IMR-90 (cell line): ENCODE measurements at regions not wholly inside any gene's neighbourhood (a gene's known extent, or its start where the extent isn't known, plus 50 kb on each side); places are given as distances from the start of the nearest gene placed in this dataset.

Experiments used
- ATAC-seq: fragments of 200-7000 bp; cut with Tn5 transposase; 2 replicates; pipeline ENCODE4 v1.9.1; 2020; ENCODE audit warnings: low read depth, mild to moderate bottlenecking, moderate library complexity
- BruUV-seq: library from RNA; stranded (reverse); fragments of 400-500 nt; replicated peaks from 2 replicates; lab custom pipeline; 2021; lab: Mats Ljungman, UMichigan
- CTCF ChIA-PET: fragments of 300-600 bp; formaldehyde crosslinking; extraction: SDS; loops from one replicate; lab custom pipeline; 2021; ENCODE audit warnings: antibody characterized with exemption; lab: Yijun Ruan, JAX
- POLR2A ChIA-PET: fragments of 300-600 bp; sonication (Branson Sonifier 250); formaldehyde crosslinking; loops from one replicate; lab custom pipeline; 2022; ENCODE audit warnings: antibody characterized with exemption; ENCODE audit not compliant: unreplicated experiment; lab: Charles Lee
- DNase-seq: peaks from one replicate; pipeline ENCODE4 v3.0.0; 2013
- H2AFZ ChIP-seq: replicated peaks from 2 replicates; pipeline ENCODE3; 2013; ENCODE audit warnings: low read length, mild to moderate bottlenecking; ENCODE audit not compliant: poor library complexity
- H2AK5ac ChIP-seq: 2 replicates; pipeline ENCODE4 v1.6.1; 2013; ENCODE audit warnings: low read depth, low read length, inconsistent platforms
- H2AK9ac ChIP-seq: replicated peaks from 2 replicates; pipeline ENCODE3; 2013; ENCODE audit warnings: mild to moderate bottlenecking, low read depth, low read length, moderate library complexity; ENCODE audit not compliant: poor library complexity
- H2BK120ac ChIP-seq: 2 replicates; pipeline ENCODE4 v1.6.1; 2013; ENCODE audit warnings: low read depth, low read length, inconsistent platforms
- H2BK15ac ChIP-seq: 3 replicates; pipeline ENCODE4 v1.6.1; 2013; ENCODE audit warnings: low read depth, low read length, inconsistent platforms
- H2BK20ac ChIP-seq: 2 replicates; pipeline ENCODE4 v1.6.1; 2013; ENCODE audit warnings: low read depth, mild to moderate bottlenecking, inconsistent platforms, low read length, moderate library complexity
- H2BK5ac ChIP-seq: 2 replicates; pipeline ENCODE4 v1.6.1; 2013; ENCODE audit warnings: mild to moderate bottlenecking, low read depth, low read length, inconsistent platforms; ENCODE audit not compliant: poor library complexity, severe bottlenecking
- H3K14ac ChIP-seq: replicated peaks from 2 replicates; pipeline ENCODE4 v1.6.1; 2013; ENCODE audit warnings: low read depth, low read length, inconsistent platforms
- H3K18ac ChIP-seq: 2 replicates; pipeline ENCODE4 v1.6.1; 2013; ENCODE audit warnings: low read depth, low read length, control low read depth
- H3K23ac ChIP-seq: 2 replicates; pipeline ENCODE4 v1.6.1; 2013; ENCODE audit warnings: low read depth, low read length, inconsistent platforms
- H3K27ac ChIP-seq: 2 replicates; pipeline ENCODE4 v1.5.1; 2013; ENCODE audit warnings: mild to moderate bottlenecking, control low read depth, low read length; ENCODE audit not compliant: insufficient read depth
- H3K27me3 ChIP-seq: 2 replicates; pipeline ENCODE4 v1.6.1; 2013; ENCODE audit warnings: low read length; ENCODE audit not compliant: control insufficient read depth, insufficient read depth
- H3K36me3 ChIP-seq: 2 replicates; pipeline ENCODE4 v1.6.1; 2013; ENCODE audit warnings: low read length, mixed read lengths; ENCODE audit not compliant: control insufficient read depth, insufficient read depth
- H3K4ac ChIP-seq: 2 replicates; pipeline ENCODE4 v1.6.1; 2013; ENCODE audit warnings: low read depth, low read length, inconsistent platforms
- H3K4me1 ChIP-seq: 2 replicates; pipeline ENCODE4 v1.6.1; 2013; ENCODE audit warnings: low read length, mixed read lengths; ENCODE audit not compliant: control insufficient read depth, insufficient read depth
- H3K4me2 ChIP-seq: 2 replicates; pipeline ENCODE4 v1.6.1; 2013; ENCODE audit warnings: low read depth, mild to moderate bottlenecking, control low read depth, low read length, moderate library complexity
- H3K4me3 ChIP-seq: 2 replicates; pipeline ENCODE4 v1.5.1; 2013; ENCODE audit warnings: low read depth, mild to moderate bottlenecking, control low read depth, low read length, moderate library complexity; ENCODE audit not compliant: insufficient read depth
- H3K56ac ChIP-seq: 2 replicates; pipeline ENCODE4 v1.6.1; 2013; ENCODE audit warnings: low read length, inconsistent platforms; ENCODE audit not compliant: insufficient read depth; ENCODE audit errors: extremely low read depth
- H3K79me1 ChIP-seq, 2 experiments: 2 replicates each; pipeline ENCODE4 v1.6.1; 2013; ENCODE audit warnings: low read length in 2 of 2, inconsistent platforms in 1 of 2, low read depth in 1 of 2
- H3K9ac ChIP-seq: 2 replicates; pipeline ENCODE4 v1.6.1; 2013; ENCODE audit warnings: low read depth, low read length, control low read depth
- H3K9me1 ChIP-seq: 2 replicates; pipeline ENCODE4 v1.6.1; 2013; ENCODE audit warnings: low read length, inconsistent platforms; ENCODE audit not compliant: insufficient read depth
- H3K9me3 ChIP-seq: 2 replicates; pipeline ENCODE4 v1.6.1; 2013; ENCODE audit warnings: low read length; ENCODE audit not compliant: control insufficient read depth, insufficient read depth
- H4K20me1 ChIP-seq: 2 replicates; pipeline ENCODE4 v1.6.1; 2013; ENCODE audit warnings: low read length, inconsistent platforms; ENCODE audit not compliant: insufficient read depth
- H4K5ac ChIP-seq: 2 replicates; pipeline ENCODE4 v1.6.1; 2013; ENCODE audit warnings: mild to moderate bottlenecking, low read depth, low read length, control low read depth
- H4K8ac ChIP-seq, 2 experiments: 2 replicates each; pipeline ENCODE4 v1.6.1; 2013; ENCODE audit warnings: low read depth in 2 of 2, low read length in 2 of 2, control low read depth in 1 of 2, inconsistent platforms in 1 of 2
- H4K91ac ChIP-seq: 2 replicates; pipeline ENCODE4 v1.6.1; 2013; ENCODE audit warnings: low read depth, low read length, inconsistent platforms; ENCODE audit not compliant: insufficient read depth
- BHLHE40 ChIP-seq: fragments of 150-350 bp; IDR thresholded peaks from 2 replicates; pipeline ENCODE4 v1.6.1; 2016; ENCODE audit warnings: mild to moderate bottlenecking, low read depth, low read length
- CEBPB ChIP-seq: IDR thresholded peaks from 2 replicates; pipeline ENCODE4 v1.6.1; 2012; ENCODE audit warnings: low read depth, low read length, improper control_type of control experiment
- CTCF ChIP-seq: conservative IDR thresholded peaks from 2 replicates; pipeline ENCODE4 v1.5.1; 2012; ENCODE audit warnings: mild to moderate bottlenecking, low read depth, low read length, improper control_type of control experiment
- MAFK ChIP-seq: IDR thresholded peaks from 2 replicates; pipeline ENCODE4 v1.6.1; 2012; ENCODE audit warnings: low read depth, low read length, improper control_type of control experiment
- MAZ ChIP-seq: IDR thresholded peaks from 2 replicates; pipeline ENCODE4 v1.6.1; 2012; ENCODE audit warnings: low read depth, mild to moderate bottlenecking, low read length, improper control_type of control experiment, moderate library complexity, borderline replicate concordance
- NFE2L2 ChIP-seq: fragments of 150-350 bp; IDR thresholded peaks from 2 replicates; pipeline ENCODE4 v1.6.1; 2016; ENCODE audit warnings: low read depth, mild to moderate bottlenecking, low read length
- POLR2A ChIP-seq: IDR thresholded peaks from 2 replicates; pipeline ENCODE4 v1.6.1; 2012; ENCODE audit warnings: mild to moderate bottlenecking, low read depth, low read length
- RAD21 ChIP-seq: IDR thresholded peaks from 2 replicates; pipeline ENCODE4 v1.6.1; 2012; ENCODE audit warnings: low read length, improper control_type of control experiment
- RCOR1 ChIP-seq: IDR thresholded peaks from 2 replicates; pipeline ENCODE4 v1.6.1; 2012; ENCODE audit warnings: mild to moderate bottlenecking, low read length, improper control_type of control experiment; ENCODE audit not compliant: insufficient replicate concordance
- RFX5 ChIP-seq: IDR thresholded peaks from 2 replicates; pipeline ENCODE4 v1.8.0; 2012; ENCODE audit warnings: low read depth, mild to moderate bottlenecking, low read length, moderate library complexity
- SMC3 ChIP-seq: fragments of 150-350 bp; IDR thresholded peaks from 2 replicates; pipeline ENCODE4 v1.6.1; 2016; ENCODE audit warnings: low read depth, mild to moderate bottlenecking, antibody characterized with exemption, low read length, moderate library complexity
- dilution Hi-C: fragments of 300-500 bp; cut with HindIII; formaldehyde crosslinking; loops from one replicate; pipeline ENCODE4 v1.14.3; 2018; ENCODE audit warnings: low sequenced_read_pairs; ENCODE audit not compliant: unreplicated experiment
- in situ Hi-C: fragments of 300-500 bp; cut with MboI; formaldehyde crosslinking; loops from 3 replicates; pipeline ENCODE4 v1.14.3; 2019; ENCODE audit warnings: low sequenced_read_pairs, inconsistent platforms, mixed read lengths
- intact Hi-C: fragments of 100-400 bp; cut with micrococcal nuclease; formaldehyde crosslinking; loops from 2 replicates; pipeline ENCODE4 v1.10.0; 2022
- TF ChIP-seq, protein P1 (sequence below): fragments of 150-350 bp; IDR thresholded peaks from 2 replicates; pipeline ENCODE4 v1.6.1; 2017; ENCODE audit warnings: mild to moderate bottlenecking, antibody characterized with exemption, low read length, low read depth

DNA sequence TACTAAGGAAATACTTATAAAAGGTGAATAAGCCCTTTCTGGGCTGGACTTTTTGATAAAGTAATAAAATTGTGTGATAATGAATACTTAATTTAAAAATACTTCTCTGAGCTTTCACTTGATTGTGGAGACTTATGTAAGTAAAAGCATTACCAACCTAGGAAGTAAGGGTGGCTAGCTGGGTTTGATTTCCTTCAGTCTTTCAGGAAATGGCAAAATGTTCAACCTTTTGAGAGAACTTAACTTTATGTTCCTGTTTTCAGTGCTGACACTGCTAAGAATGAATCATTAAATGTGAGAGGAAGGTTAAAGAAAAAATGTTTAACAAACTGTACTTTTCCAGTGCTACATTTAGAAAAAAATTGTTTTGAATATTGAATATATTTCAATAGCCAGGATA lies 900.3 kb downstream of the METTL15 start:
- dilution Hi-C loops, result no loop called here

More for the DNA sequence above, 900.3 kb downstream of the METTL15 start:
- Histone ChIP-seq H4K5ac (peak overlapping the region; percentile 49; the same call in 1 of the 2 replicates), H3K56ac (no peak overlapping the region), H4K20me1 (no peaks in the 10 kb centered on the region), H3K36me3 (no peaks in the 10 kb centered on the region), H2AK5ac (no peak overlapping the region), H2BK5ac (peak overlapping the region; percentile 4), H3K9me3 (no peaks in the 10 kb centered on the region), H2BK120ac (no peak overlapping the region), H3K4me1 (no peaks in the 10 kb centered on the region), H3K27ac (no peak overlapping the region), H3K9me1 (no peaks in the 10 kb centered on the region), H3K4me3 (no peak overlapping the region), H2AK9ac (no peak overlapping the region), H2AFZ (no peak overlapping the region), H3K4ac (no peak overlapping the region), H3K27me3 (no peaks in the 10 kb centered on the region), H2BK15ac (no peak overlapping the region), H3K14ac (no peak overlapping the region), H3K9ac (no peak overlapping the region), H3K4me2 (no peak overlapping the region), H4K91ac (no peak overlapping the region), H3K18ac (peak overlapping the region; percentile 96; the same call in 1 of the 2 replicates), H3K79me1 (no peaks in the 10 kb centered on the region), H4K8ac (no peak overlapping the region; a peak in 1 of 4 replicates), H3K23ac (no peak overlapping the region), H2BK20ac (no peak overlapping the region)
- POLR2A ChIA-PET, result no interaction called here
- CTCF ChIA-PET, result interaction anchor here (1.1 to 1.5 kb wide), 2 partner anchors 12 to 26 kb away, joined by 4 to 5 read pairs; no protein-coding TSS in a partner anchor
- in situ Hi-C loops (no loop called here), intact Hi-C loops (no loop called here)
- DNase-seq, result no peak
- ATAC-seq, result no peak
- no TSS peak for BruUV-seq
- TF ChIP-seq BHLHE40 (no peak), RAD21 (no peak), RCOR1 (no peak), SMC3 (no peak), MAFK (no peak), NFE2L2 (no peak), MAZ (no peak), POLR2A (no peak), CTCF (no peak), CEBPB (no peak), RFX5 (no peak)
- TF ChIP-seq, protein P1, sequence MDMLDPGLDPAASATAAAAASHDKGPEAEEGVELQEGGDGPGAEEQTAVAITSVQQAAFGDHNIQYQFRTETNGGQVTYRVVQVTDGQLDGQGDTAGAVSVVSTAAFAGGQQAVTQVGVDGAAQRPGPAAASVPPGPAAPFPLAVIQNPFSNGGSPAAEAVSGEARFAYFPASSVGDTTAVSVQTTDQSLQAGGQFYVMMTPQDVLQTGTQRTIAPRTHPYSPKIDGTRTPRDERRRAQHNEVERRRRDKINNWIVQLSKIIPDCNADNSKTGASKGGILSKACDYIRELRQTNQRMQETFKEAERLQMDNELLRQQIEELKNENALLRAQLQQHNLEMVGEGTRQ, result no peak
